ENCODE measurements at regions not wholly inside any gene's neighbourhood (a gene's known extent, or its start where the extent isn't known, plus 50 kb on each side); places are given as distances from the start of the nearest gene placed in this dataset.

GRCh38 chr7:20929199-20929598 is 142.5 kb upstream of the SP8 start:
- no peak overlapping the region for H3K4me3 ChIP-seq (replicated peaks; ENCODE audit: low read depth, low read length)
- no peak for TF ChIP-seq CTCF (IDR thresholded peaks at IDR 0.05; ENCODE audit: low read depth, low read length, missing control alignments)

GRCh38 chr7:20931739-20932138 is 145.1 kb upstream of the SP8 start:
- no peak for TF ChIP-seq CTCF (IDR thresholded peaks at IDR 0.05; ENCODE audit: low read depth, low read length, missing control alignments)
- no peak overlapping the region for H3K4me3 ChIP-seq (replicated peaks; ENCODE audit: low read depth, low read length)
- no peak for DNase-seq (ENCODE audit: extremely low read depth, low read depth)

More at GRCh38 chr7:20929199-20929598, 142.5 kb upstream of the SP8 start:
- DNase-seq (ENCODE audit: extremely low read depth, low read depth): no peak

- TF ChIP-seq CTCF (IDR thresholded peaks at IDR 0.05; ENCODE audit: low read depth, low read length, missing control alignments): no peak
- DNase-seq (ENCODE audit: extremely low read depth, low read depth): no peak
- no peak overlapping the region for H3K4me3 ChIP-seq (replicated peaks; ENCODE audit: low read depth, low read length)
Observed at GRCh38 chr7:20932785-20933527, 146.3 kb upstream of the SP8 start.

- no peak for TF ChIP-seq CTCF (IDR thresholded peaks at IDR 0.05; ENCODE audit: low read depth, low read length, missing control alignments)
- H3K4me3 ChIP-seq (replicated peaks; ENCODE audit: low read depth, low read length): no peak overlapping the region
- DNase-seq (ENCODE audit: extremely low read depth, low read depth): no peak
Observed at GRCh38 chr7:20945451-20945850, 158.8 kb upstream of the SP8 start.

- no peak for DNase-seq (ENCODE audit: extremely low read depth, low read depth)
- no peak overlapping the region for H3K4me3 ChIP-seq (replicated peaks; ENCODE audit: low read depth, low read length)
- TF ChIP-seq CTCF (IDR thresholded peaks at IDR 0.05; ENCODE audit: low read depth, low read length, missing control alignments): no peak
Observed at GRCh38 chr7:20952916-20953315, 166.2 kb upstream of the SP8 start.

GRCh38 chr7:20954711-20955619 is 168.3 kb upstream of the SP8 start:
- no peak for DNase-seq (ENCODE audit: extremely low read depth, low read depth)
- no peak overlapping the region for H3K4me3 ChIP-seq (replicated peaks; ENCODE audit: low read depth, low read length)
- TF ChIP-seq CTCF (IDR thresholded peaks at IDR 0.05; ENCODE audit: low read depth, low read length, missing control alignments): no peak

Data from HFF-Myc (cell line).